CD4-positive, alpha-beta memory T cell (primary cell): ENCODE measurements at regions not wholly inside any gene's neighbourhood (a gene's known extent, or its start where the extent isn't known, plus 50 kb on each side); places are given as distances from the start of the nearest gene placed in this dataset.

Experiments used
- CTCF ChIA-PET: fragments of 350-600 bp; sonication (Branson Sonifier 250); formaldehyde crosslinking; loops from one replicate; lab custom pipeline; 2021; ENCODE audit warnings: inconsistent platforms; ENCODE audit not compliant: partially characterized antibody; lab: Charles Lee
- POLR2A ChIA-PET: fragments of 350-600 bp; sonication (Branson Sonifier 250); formaldehyde crosslinking; loops from one replicate; lab custom pipeline; 2021; ENCODE audit not compliant: partially characterized antibody; lab: Charles Lee
- DNase-seq, 5 donors: peaks; one replicate each; pipeline versions ENCODE4 v3.0.0 to v3.0.0-alpha.2; 2020 to 2022; ENCODE audit warnings: mixed read lengths in 1 of 5
- H3K27ac ChIP-seq: one replicate; pipeline ENCODE4 v1.7.0; 2013; ENCODE audit warnings: low read depth, low read length
- H3K27me3 ChIP-seq: 2 replicates; pipeline ENCODE4 v1.7.0; 2013; ENCODE audit warnings: mild to moderate bottlenecking, low read length, moderate library complexity; ENCODE audit not compliant: insufficient read depth
- H3K36me3 ChIP-seq: 2 replicates; pipeline ENCODE4 v1.7.0; 2013; ENCODE audit warnings: mild to moderate bottlenecking, low read length, moderate library complexity; ENCODE audit not compliant: insufficient read depth
- H3K4me1 ChIP-seq: 2 replicates; pipeline ENCODE4 v1.7.0; 2013; ENCODE audit warnings: mild to moderate bottlenecking, low read length, moderate library complexity; ENCODE audit not compliant: insufficient read depth
- H3K4me3 ChIP-seq, 2 donors: one replicate each; pipeline ENCODE4 v1.7.0; 2013; ENCODE audit warnings: low read length in 2 of 2, mild to moderate bottlenecking in 1 of 2
- H3K9me3 ChIP-seq, 2 donors: one replicate each; pipeline ENCODE4 v1.7.0; 2013; ENCODE audit warnings: low read length in 2 of 2, control low read depth in 1 of 2; ENCODE audit not compliant: control insufficient read depth in 1 of 2
- H3K27ac Mint-ChIP-seq, 7 donors: one replicate each; pipeline ENCODE4 v1.8.0; 2020 to 2021; ENCODE audit warnings: mixed read lengths in 7 of 7, mild to moderate bottlenecking in 6 of 7, inconsistent platforms in 3 of 7, moderate library complexity in 3 of 7
- H3K27me3 Mint-ChIP-seq, 2 donors: one replicate each; pipeline ENCODE4 v1.8.0; 2020 to 2021; ENCODE audit warnings: mixed read lengths in 2 of 2
- H3K36me3 Mint-ChIP-seq, 2 donors: one replicate each; pipeline ENCODE4 v1.8.0; 2020 to 2021; ENCODE audit warnings: mixed read lengths in 2 of 2, inconsistent platforms in 1 of 2, mild to moderate bottlenecking in 1 of 2
- H3K4me1 Mint-ChIP-seq, 4 donors: one replicate each; pipeline ENCODE4 v1.8.0; 2020 to 2021; ENCODE audit warnings: mixed read lengths in 4 of 4, mild to moderate bottlenecking in 1 of 4
- H3K4me3 Mint-ChIP-seq, 8 donors: one replicate each; pipeline ENCODE4 v1.8.0; 2020 to 2021; ENCODE audit warnings: mixed read lengths in 8 of 8, mild to moderate bottlenecking in 7 of 8, moderate library complexity in 6 of 8, inconsistent platforms in 3 of 8
- H3K9me3 Mint-ChIP-seq, 8 donors: one replicate each; pipeline ENCODE4 v1.8.0; 2020 to 2021; ENCODE audit warnings: mixed read lengths in 8 of 8, mild to moderate bottlenecking in 5 of 8, inconsistent platforms in 3 of 8, moderate library complexity in 1 of 8
- intact Hi-C: fragments of 100-400 bp; cut with micrococcal nuclease; formaldehyde crosslinking; loops from one replicate; pipeline ENCODE4 v1.15.1; 2023

DNA sequence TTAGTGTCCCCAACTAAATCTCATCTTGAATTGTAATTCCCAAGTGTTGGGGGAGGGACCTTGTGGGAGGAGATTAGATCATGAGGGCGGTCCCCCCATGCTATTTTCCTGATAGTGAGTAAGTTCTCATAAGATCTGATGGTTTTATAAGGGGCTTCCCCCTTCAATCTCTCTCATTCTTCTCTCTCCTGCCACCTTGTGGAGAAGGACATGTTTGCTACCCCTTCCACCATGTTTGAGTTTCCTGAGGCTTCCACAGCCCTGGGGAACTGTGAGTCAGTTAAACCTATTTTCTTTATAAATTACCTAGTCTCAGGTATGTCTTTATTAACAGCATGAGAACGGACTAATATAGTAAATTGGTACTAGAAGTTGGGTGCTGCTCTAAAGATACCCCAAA lies 365.6 kb downstream of the ANKRD7 start:
- no peaks in the 10 kb centered on the region for H3K36me3 Mint-ChIP-seq
- no peaks in the 10 kb centered on the region for H3K27me3 Mint-ChIP-seq
- Histone ChIP-seq H3K27me3 (no peaks in the 10 kb centered on the region), H3K9me3 (peaks cover 0 to 4% of the 10 kb centered on the region in 2 donors), H3K36me3 (no peaks in the 10 kb centered on the region), H3K4me1 (no peaks in the 10 kb centered on the region), H3K4me3 (no peak overlapping the region), H3K27ac (no peak overlapping the region)
- H3K27ac Mint-ChIP-seq = no peak overlapping the region
- no peaks in the 10 kb centered on the region for H3K4me1 Mint-ChIP-seq
- no peak overlapping the region for H3K4me3 Mint-ChIP-seq
- POLR2A ChIA-PET = no interaction called here
- no peak for DNase-seq
- CTCF ChIA-PET = no interaction called here
- intact Hi-C loops = no loop called here
- peaks cover 4 to 22% (median 12%) of the 10 kb centered on the region in 8 donors for H3K9me3 Mint-ChIP-seq

GRCh38 chr7:118602090-118602489 lies 377.6 kb downstream of the ANKRD7 start:
- H3K4me1 Mint-ChIP-seq = no peaks in the 10 kb centered on the region
- no peak overlapping the region for H3K27ac ChIP-seq
- no peaks in the 10 kb centered on the region for H3K36me3 Mint-ChIP-seq
- H3K27ac Mint-ChIP-seq = no peak overlapping the region
- H3K4me3 Mint-ChIP-seq = no peak overlapping the region
- no peaks in the 10 kb centered on the region for H3K27me3 Mint-ChIP-seq
- H3K9me3 Mint-ChIP-seq = peaks cover 0 to 5% (median under 1%) of the 10 kb centered on the region in 8 donors
- H3K27me3 ChIP-seq = no peaks in the 10 kb centered on the region
- POLR2A ChIA-PET = no interaction called here
- intact Hi-C loops = no loop called here
- CTCF ChIA-PET = no interaction called here
- H3K4me3 ChIP-seq = no peak overlapping the region
- no peak for DNase-seq
- peaks cover 0 to 4% of the 10 kb centered on the region in 2 donors for H3K9me3 ChIP-seq
- no peaks in the 10 kb centered on the region for H3K36me3 ChIP-seq
- H3K4me1 ChIP-seq = no peaks in the 10 kb centered on the region

- Mint-ChIP-seq H3K27me3 (no peaks in the 10 kb centered on the region), H3K27ac (no peak overlapping the region), H3K4me3 (no peak overlapping the region), H3K36me3 (no peaks in the 10 kb centered on the region), H3K9me3 (peaks cover 0 to 10% (median under 1%) of the 10 kb centered on the region in 8 donors), H3K4me1 (no peaks in the 10 kb centered on the region)
- intact Hi-C loops = no loop called here
- Histone ChIP-seq H3K4me1 (no peaks in the 10 kb centered on the region), H3K27ac (no peak overlapping the region), H3K4me3 (no peak overlapping the region), H3K36me3 (no peaks in the 10 kb centered on the region), H3K9me3 (no peaks in the 10 kb centered on the region), H3K27me3 (no peaks in the 10 kb centered on the region)
- ChIA-PET POLR2A (no interaction called here), CTCF (no interaction called here)
- DNase-seq = no peak
Observed at GRCh38 chr7:118606602-118607001, 382.1 kb downstream of the ANKRD7 start.

- Histone ChIP-seq H3K9me3 (no peaks in the 10 kb centered on the region), H3K27me3 (no peaks in the 10 kb centered on the region), H3K4me3 (no peak overlapping the region), H3K36me3 (no peaks in the 10 kb centered on the region), H3K4me1 (no peaks in the 10 kb centered on the region), H3K27ac (no peak overlapping the region)
- Mint-ChIP-seq H3K27me3 (no peaks in the 10 kb centered on the region), H3K4me3 (no peak overlapping the region), H3K27ac (no peak overlapping the region), H3K36me3 (no peaks in the 10 kb centered on the region), H3K4me1 (no peaks in the 10 kb centered on the region), H3K9me3 (peaks cover 0 to 10% (median 3%) of the 10 kb centered on the region in 8 donors)
- DNase-seq = no peak
- intact Hi-C loops = no loop called here
- CTCF ChIA-PET = no interaction called here
- POLR2A ChIA-PET = no interaction called here
Observed at GRCh38 chr7:118609207-118609606, 384.7 kb downstream of the ANKRD7 start.

GRCh38 chr7:118615681-118616080 lies 391.2 kb downstream of the ANKRD7 start:
- no peak for DNase-seq
- Mint-ChIP-seq H3K9me3 (peaks cover 0 to 9% (median 0%) of the 10 kb centered on the region in 8 donors), H3K27me3 (no peaks in the 10 kb centered on the region), H3K4me3 (no peak overlapping the region), H3K27ac (no peak overlapping the region), H3K36me3 (no peaks in the 10 kb centered on the region), H3K4me1 (no peaks in the 10 kb centered on the region)
- CTCF ChIA-PET = no interaction called here
- no peak overlapping the region for H3K27ac ChIP-seq
- intact Hi-C loops = no loop called here
- no peak overlapping the region for H3K4me3 ChIP-seq
- no peaks in the 10 kb centered on the region for H3K27me3 ChIP-seq
- POLR2A ChIA-PET = no interaction called here
- H3K9me3 ChIP-seq = no peaks in the 10 kb centered on the region
- H3K4me1 ChIP-seq = no peaks in the 10 kb centered on the region
- H3K36me3 ChIP-seq = no peaks in the 10 kb centered on the region

DNA sequence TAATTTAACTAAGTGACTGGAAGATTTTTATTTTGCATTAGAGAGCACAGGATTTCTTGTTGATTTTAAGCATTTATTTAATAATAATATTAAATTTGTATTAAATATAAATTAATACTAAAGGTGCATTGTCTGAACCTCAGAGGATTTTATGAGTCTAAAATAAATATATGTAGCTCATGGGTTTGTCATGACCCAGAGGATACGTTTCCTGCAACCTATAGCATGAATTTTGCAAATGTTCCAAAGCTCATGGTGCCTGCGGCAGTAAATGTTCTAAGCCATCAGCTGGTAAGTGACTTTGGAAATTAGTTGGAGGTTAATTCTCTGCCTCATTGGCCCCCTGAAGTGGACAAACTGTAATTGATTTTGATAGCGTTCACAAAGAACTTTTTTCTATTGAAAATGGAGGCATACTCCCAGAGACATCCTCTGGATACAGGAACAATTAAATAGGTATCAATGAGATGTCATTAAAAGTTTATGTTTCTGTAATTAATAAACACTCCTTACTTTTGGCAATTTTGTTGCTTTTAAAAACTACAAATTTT lies 397.4 kb downstream of the ANKRD7 start:
- H3K27ac ChIP-seq = no peak overlapping the region
- Mint-ChIP-seq H3K4me3 (no peak overlapping the region), H3K27me3 (no peaks in the 10 kb centered on the region), H3K36me3 (no peaks in the 10 kb centered on the region), H3K27ac (no peak overlapping the region), H3K4me1 (no peaks in the 10 kb centered on the region), H3K9me3 (peaks cover 0 to 3% (median 0%) of the 10 kb centered on the region in 8 donors)
- CTCF ChIA-PET = no interaction called here
- no peak overlapping the region for H3K4me3 ChIP-seq
- no peak for DNase-seq
- intact Hi-C loops = no loop called here
- no peaks in the 10 kb centered on the region for H3K36me3 ChIP-seq
- no peaks in the 10 kb centered on the region for H3K9me3 ChIP-seq
- H3K27me3 ChIP-seq = no peaks in the 10 kb centered on the region
- H3K4me1 ChIP-seq = no peaks in the 10 kb centered on the region
- POLR2A ChIA-PET = no interaction called here

- H3K27ac Mint-ChIP-seq = no peak overlapping the region
- H3K4me1 ChIP-seq = no peaks in the 10 kb centered on the region
- H3K9me3 ChIP-seq = no peaks in the 10 kb centered on the region
- no peaks in the 10 kb centered on the region for H3K36me3 ChIP-seq
- intact Hi-C loops = no loop called here
- H3K27me3 ChIP-seq = no peaks in the 10 kb centered on the region
- no peak for DNase-seq
- H3K9me3 Mint-ChIP-seq = peaks cover 0 to 5% (median under 1%) of the 10 kb centered on the region in 8 donors
- H3K27ac ChIP-seq = no peak overlapping the region
- ChIA-PET CTCF (no interaction called here), POLR2A (no interaction called here)
- H3K27me3 Mint-ChIP-seq = no peaks in the 10 kb centered on the region
- no peak overlapping the region for H3K4me3 Mint-ChIP-seq
- H3K36me3 Mint-ChIP-seq = no peaks in the 10 kb centered on the region
- H3K4me1 Mint-ChIP-seq = no peaks in the 10 kb centered on the region
- no peak overlapping the region for H3K4me3 ChIP-seq
Observed at GRCh38 chr7:118626739-118627138, 402.2 kb downstream of the ANKRD7 start.

GRCh38 chr7:118627467-118627866 lies 403.0 kb downstream of the ANKRD7 start:
- Mint-ChIP-seq H3K4me3 (no peak overlapping the region), H3K27me3 (no peaks in the 10 kb centered on the region), H3K4me1 (no peaks in the 10 kb centered on the region), H3K36me3 (no peaks in the 10 kb centered on the region), H3K27ac (no peak overlapping the region), H3K9me3 (peaks cover 0 to 5% (median 3%) of the 10 kb centered on the region in 8 donors)
- Histone ChIP-seq H3K9me3 (no peaks in the 10 kb centered on the region), H3K27me3 (no peaks in the 10 kb centered on the region), H3K27ac (no peak overlapping the region), H3K36me3 (no peaks in the 10 kb centered on the region), H3K4me3 (no peak overlapping the region), H3K4me1 (no peaks in the 10 kb centered on the region)
- no peak for DNase-seq
- intact Hi-C loops = no loop called here
- ChIA-PET CTCF (no interaction called here), POLR2A (no interaction called here)
